ENCODE measurements at regions not wholly inside any gene's neighbourhood (a gene's known extent, or its start where the extent isn't known, plus 50 kb on each side); places are given as distances from the start of the nearest gene placed in this dataset.

DNA sequence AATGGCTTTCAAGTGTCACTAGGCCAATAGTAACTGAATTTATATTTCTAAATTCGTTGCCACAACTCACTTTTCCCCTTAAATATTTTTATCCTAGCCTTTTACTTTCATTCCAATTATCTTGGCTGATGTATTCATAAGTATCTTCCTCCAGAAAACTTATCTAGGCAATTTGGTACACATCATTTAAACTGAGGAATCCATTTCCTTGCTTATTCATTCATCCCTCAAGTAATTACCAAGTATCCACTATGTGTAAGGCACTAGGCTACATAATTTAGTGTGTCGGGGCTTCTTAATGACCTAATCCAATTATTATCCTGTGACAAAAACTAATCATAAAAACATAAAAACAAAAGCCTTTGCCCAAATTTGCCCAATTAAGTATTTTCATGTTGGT, 258.3 kb upstream of the TCF21 start:
- DNase-seq (ENCODE audit: extremely low read depth, low read depth), result no peak
- TF ChIP-seq, protein P1, sequence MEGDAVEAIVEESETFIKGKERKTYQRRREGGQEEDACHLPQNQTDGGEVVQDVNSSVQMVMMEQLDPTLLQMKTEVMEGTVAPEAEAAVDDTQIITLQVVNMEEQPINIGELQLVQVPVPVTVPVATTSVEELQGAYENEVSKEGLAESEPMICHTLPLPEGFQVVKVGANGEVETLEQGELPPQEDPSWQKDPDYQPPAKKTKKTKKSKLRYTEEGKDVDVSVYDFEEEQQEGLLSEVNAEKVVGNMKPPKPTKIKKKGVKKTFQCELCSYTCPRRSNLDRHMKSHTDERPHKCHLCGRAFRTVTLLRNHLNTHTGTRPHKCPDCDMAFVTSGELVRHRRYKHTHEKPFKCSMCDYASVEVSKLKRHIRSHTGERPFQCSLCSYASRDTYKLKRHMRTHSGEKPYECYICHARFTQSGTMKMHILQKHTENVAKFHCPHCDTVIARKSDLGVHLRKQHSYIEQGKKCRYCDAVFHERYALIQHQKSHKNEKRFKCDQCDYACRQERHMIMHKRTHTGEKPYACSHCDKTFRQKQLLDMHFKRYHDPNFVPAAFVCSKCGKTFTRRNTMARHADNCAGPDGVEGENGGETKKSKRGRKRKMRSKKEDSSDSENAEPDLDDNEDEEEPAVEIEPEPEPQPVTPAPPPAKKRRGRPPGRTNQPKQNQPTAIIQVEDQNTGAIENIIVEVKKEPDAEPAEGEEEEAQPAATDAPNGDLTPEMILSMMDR (IDR thresholded peaks at IDR 0.05; ENCODE audit: low read depth, low read length), result no peak

DNA sequence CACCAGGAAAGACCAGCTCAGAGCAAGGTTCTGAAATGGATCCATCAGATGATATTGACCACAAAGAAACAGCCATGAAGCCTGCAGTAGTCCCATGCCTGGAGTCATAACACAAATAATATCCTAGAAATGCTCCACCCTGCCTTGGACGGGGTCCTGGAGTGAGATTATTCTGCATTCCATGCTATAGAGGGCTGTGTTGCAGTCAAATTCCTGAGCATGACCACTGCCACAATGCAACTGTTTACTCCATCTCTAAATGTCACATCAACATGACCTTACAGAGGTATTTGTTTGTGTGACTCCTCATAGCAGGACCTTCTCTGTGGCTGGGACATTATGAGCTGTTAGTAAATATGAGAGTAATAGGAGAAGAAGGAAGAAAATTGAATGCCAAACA, 257.5 kb upstream of the TCF21 start:
- DNase-seq (ENCODE audit: extremely low read depth, low read depth), result no peak
- TF ChIP-seq, protein P1 (IDR thresholded peaks at IDR 0.05; ENCODE audit: low read depth, low read length), result peak; percentile 34

DNA sequence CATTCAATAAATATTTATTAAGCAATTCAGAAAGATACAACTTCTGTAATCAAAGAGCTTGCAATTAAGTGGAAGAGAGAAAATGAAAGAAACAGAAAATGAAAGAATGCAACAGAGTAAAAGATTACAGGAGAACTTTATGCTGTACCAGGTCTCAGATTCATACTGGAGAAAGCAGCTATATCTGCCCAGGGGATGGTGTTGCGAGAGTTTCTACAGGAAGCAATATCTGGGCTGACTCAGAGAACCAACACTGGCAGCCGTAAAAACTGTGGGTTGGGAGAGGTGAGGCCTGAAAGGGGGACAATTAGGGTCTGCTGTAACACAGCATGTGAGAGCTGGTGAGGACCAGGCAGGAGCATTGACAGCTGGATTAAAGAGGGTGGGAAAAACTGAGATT, 256.7 kb upstream of the TCF21 start:
- DNase-seq (ENCODE audit: extremely low read depth, low read depth), result no peak
- TF ChIP-seq, protein P1 (IDR thresholded peaks at IDR 0.05; ENCODE audit: low read depth, low read length), result no peak

DNA sequence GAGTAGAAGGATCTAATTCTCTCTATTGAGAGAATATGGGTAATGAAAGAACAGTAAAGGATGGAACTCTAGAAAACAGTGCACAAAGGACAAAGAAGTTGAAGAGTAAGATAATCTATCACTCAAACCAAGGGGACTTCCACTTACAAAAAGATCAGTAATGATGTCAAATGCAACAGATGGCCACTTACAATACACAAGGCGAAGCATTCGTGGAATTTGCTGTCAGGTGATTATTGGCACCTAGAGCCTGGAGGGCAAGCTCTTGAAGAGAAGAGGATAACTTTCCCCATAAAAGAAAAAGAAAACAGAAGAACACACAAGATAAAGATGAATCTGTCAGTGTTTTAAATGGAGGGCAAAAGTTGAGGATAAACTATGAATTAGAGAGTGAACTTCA, 256.0 kb upstream of the TCF21 start:
- TF ChIP-seq, protein P1 (IDR thresholded peaks at IDR 0.05; ENCODE audit: low read depth, low read length), result no peak
- DNase-seq (ENCODE audit: extremely low read depth, low read depth), result no peak

DNA sequence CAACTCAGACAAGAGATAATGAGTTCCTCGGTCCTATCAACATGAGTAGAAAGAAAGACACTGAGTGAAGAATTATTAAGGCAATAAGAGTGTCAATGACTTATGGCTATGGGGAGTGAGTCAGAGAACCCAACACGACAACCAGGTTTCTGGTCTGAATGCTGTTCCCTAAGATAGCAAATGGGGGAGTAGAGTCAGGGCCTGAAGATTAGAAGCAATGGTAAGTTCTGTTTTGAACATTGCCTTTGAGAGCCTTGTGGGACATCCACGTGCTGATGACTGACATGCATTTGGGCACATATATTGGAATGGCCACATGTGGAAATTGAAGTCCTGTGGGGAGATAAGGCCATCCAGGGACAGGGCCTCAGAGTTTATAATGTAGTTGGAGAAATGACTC, 254.4 kb upstream of the TCF21 start:
- TF ChIP-seq, protein P1 (IDR thresholded peaks at IDR 0.05; ENCODE audit: low read depth, low read length), result no peak
- DNase-seq (ENCODE audit: extremely low read depth, low read depth), result no peak

DNA sequence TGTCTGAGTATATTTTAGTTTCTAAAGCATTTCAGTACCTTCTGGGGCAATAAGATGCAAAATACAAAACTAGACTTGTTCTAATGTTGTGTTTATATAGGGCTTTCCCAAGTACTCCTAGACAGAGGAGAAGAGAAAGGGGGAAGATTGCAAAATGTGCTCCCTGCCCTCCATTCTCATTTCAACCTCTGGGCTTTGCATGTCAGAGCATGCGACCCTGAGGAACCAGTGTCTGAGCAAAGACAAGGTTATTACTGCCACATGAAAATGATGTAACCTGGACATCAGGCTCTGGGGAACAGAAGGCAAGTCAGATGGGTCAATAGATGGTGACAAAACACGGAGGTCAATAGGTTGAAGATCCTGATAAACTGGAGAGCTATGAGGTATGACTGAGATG, 253.5 kb upstream of the TCF21 start:
- TF ChIP-seq, protein P1 (IDR thresholded peaks at IDR 0.05; ENCODE audit: low read depth, low read length), result no peak
- no peak for DNase-seq (ENCODE audit: extremely low read depth, low read depth)

DNA sequence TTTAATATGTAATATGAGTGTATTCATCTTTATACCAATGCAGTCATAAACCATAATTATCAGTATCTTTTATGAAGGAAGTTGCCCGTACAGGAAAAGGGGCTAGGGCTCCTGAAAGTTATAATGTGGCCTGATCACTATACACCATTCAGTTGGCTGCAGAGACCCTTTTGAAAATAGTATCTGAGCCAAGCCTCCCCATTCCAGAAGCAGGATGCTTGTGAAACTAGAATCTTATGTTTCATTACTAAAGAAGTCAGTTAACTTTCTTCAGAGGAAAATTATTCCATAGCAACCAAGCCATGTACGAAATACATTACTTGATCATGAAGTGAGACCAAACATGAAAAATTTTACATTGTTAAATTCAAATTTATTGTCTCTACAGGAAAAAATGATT, 251.5 kb upstream of the TCF21 start:
- DNase-seq (ENCODE audit: extremely low read depth, low read depth), result no peak
- TF ChIP-seq, protein P1 (IDR thresholded peaks at IDR 0.05; ENCODE audit: low read depth, low read length), result no peak

Measured in AG09319 (cell line).